Iris pigment epithelial cell (primary cell): ENCODE measurements at regions not wholly inside any gene's neighbourhood (a gene's known extent, or its start where the extent isn't known, plus 50 kb on each side); places are given as distances from the start of the nearest gene placed in this dataset.

Experiments used
- DNase-seq: peaks from one replicate; pipeline ENCODE4 v3.0.0-alpha.2; 2011; ENCODE audit warnings: low read depth

- no peak for DNase-seq
These were observed 392.2 kb downstream of the C6orf118 start for GRCh38 chr6:164917211-164917610.

DNA sequence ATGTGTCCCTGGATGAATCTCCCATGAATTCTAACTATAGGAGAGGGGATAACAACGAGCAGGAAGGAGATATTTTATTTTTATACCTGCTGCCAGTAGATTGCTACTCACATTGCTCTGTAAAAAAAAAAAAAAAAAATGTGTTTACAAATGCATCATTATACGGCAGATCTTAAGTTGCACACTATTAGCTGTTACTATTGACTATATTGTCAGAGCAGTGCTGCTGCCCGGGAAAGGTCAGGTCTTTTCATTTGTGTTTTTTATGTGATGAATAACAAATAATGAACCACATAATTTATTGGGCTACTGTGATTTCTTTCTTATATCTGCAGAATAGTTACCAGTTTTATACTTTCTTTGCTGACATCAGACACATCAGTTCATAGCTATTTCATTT lies 393.3 kb downstream of the C6orf118 start:
- DNase-seq = no peak

- no peak for DNase-seq
These were observed 397.4 kb downstream of the C6orf118 start for GRCh38 chr6:164911873-164912580.

DNA sequence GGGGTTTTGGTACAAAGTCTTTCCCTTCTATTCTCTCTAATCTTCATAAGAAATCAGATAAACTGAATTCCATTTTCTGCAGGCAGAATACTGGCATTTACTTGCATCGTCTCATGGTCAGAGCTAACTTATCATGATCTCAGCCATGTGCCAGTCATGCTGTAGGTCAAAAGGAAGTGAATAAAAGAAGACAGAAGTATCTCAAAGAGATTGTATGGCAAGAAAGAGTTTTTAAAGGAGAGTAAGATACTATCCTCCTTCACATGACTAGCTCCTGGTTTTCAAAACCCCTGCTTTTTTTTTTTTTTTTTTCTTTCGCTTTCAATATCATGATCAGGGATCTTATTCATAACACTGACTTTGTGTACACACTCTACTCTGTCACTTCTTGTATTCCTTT lies 398.3 kb downstream of the C6orf118 start:
- DNase-seq = no peak

- no peak for DNase-seq
These were observed 402.6 kb downstream of the C6orf118 start for GRCh38 chr6:164906766-164907165.

DNA sequence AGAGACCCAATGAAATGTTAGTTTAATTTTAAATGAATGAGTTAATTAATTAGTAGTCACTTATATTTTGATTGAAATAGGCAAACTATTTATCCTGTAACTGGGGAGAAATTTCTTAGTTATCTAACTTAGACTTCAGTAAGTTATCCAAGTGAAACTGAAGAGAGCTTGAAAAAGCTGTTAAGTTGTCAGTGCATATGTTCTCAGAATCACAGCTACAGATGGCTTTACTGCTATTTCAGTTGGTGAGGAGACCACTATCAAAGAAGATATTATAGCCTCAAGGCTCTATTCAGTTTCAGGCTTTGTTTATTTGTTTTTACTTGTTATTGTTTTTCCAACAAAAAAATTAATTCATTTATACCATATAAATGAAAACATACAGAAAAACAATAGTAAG lies 404.1 kb downstream of the C6orf118 start:
- no peak for DNase-seq

DNA sequence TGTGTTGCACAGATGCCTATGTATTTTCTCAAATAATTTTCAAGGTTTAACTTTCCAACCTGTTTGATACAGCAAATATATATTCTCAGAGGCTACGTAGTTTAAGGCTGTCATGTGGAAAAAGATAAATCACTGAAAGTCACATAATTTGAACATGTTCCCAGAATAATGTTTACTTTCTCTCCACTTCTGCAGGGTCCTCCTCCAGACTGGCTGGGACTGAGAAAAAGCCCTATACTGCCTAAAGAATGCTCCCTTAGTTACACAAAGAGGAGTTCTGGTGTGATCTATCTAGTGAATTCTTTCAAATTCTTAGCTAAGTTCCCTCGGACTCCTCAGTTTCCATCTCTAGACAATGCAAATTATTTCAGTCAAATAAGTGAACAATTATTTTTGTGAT lies 411.0 kb downstream of the C6orf118 start:
- no peak for DNase-seq

DNA sequence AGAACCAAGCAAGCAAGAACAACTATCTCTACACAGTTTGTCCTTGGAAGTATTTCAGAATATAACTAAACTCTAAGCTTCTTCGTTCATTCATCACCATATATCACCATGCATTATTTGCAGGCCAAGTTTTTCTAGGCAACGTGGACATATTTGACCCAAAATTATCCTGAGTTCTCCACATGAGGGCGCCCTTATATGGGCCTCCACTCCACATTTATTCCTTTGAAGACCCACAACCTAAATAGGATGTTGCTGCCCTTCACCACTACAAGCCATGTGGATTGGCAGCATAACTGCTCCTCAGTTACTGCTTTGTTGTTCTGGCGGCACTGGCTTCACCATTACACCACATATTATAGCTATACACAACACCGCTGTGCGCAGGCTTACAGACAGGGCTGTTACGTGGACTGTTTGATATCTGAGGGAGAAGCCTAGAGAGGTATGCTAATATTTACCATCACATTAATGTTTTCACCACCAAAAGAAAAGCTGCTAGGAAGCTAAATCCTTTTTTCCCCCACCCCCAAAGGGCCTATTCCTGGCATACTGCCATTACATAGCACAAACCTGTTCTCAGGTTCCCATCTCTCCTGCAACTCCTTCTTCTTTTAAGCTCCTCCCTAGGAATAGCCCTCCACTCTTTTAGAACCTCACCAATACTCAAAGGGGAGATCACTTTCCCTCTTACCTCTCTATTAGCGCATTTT lies 411.7 kb downstream of the C6orf118 start:
- DNase-seq = no peak

GRCh38 chr6:164889980-164890379 lies 419.4 kb downstream of the C6orf118 start:
- no peak for DNase-seq

- DNase-seq = no peak
These were observed 421.7 kb downstream of the C6orf118 start for GRCh38 chr6:164887660-164888059.

GRCh38 chr6:164882236-164882635 lies 427.2 kb downstream of the C6orf118 start:
- no peak for DNase-seq

- DNase-seq = no peak
These were observed 437.6 kb downstream of the C6orf118 start for GRCh38 chr6:164871783-164872182.

DNA sequence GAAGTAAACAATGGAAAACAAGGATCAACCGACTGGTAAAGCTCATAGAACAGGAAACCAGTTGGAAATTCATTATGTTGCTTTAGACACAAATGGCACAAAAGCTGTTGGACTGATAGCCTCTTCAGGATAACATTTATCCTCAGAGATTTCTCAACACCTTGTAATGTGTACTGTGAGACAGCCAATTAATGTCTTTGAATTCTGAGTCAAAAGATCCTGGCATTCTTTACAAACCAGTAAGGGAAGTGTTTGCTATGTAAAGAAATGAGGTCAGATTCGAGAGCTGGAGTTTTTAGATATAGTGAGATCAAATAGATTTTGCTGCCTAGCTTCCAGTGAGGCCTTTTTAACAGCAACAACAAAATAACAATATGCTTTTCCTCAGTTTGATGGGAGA lies 439.2 kb downstream of the C6orf118 start:
- no peak for DNase-seq

DNA sequence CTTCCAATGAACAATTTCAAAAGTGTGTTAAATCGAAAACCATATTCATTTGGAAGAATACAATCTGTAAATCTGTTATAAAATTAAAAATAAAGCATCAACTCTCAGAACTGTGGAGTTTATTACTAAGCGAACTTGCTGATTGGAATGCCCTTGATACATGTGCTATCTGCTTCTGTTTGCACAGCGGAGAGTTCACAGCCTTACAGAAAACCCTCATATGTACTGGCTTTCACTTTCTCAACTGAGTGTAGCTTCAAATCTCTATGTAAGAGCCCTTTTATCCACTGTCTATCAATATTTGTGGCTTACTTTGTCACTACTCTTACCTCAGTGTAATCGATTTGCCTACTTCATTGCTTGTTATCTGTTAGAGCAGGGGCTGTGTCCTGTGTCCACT lies 447.4 kb downstream of the C6orf118 start:
- no peak for DNase-seq

DNA sequence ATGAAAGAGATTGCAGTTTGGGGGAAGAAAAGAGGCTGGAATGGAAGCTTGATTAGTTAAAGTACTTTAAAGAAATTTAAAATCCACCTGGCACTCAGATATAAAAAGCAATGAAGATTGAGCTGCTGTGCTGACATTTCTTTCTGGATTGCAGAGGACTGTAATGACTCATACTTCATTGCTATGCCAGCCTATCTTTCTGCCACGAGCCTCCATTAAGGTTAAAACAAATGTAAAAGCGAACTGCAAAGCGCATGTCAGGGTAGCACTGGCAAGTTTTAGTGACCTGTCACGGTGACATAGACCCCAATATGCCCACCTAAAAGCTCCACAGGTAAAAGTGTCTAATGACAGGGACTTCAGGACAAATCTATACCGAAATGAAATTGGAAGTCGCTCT lies 449.6 kb downstream of the C6orf118 start:
- DNase-seq = no peak

DNA sequence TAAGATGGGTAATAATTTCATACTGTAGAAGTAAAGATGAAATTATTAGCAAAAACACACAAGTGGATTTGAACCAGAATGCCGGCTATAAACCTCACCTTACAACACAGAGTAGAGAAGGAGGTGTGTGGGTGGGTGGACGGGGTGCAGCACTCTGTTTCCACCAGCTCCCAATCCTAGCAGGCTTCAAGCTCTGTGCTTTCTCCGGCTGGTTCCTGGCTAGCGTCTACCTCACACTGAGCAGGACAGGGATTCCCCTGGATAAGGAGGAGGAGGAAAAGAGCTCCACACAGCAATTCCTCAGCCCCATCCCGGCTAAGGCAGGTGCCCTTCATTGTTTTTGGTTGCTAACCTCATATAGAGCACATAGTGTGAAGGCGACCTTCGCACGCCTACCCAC lies 453.3 kb downstream of the C6orf118 start:
- no peak for DNase-seq

- no peak for DNase-seq
These were observed 454.1 kb downstream of the C6orf118 start for GRCh38 chr6:164855281-164855680.

DNA sequence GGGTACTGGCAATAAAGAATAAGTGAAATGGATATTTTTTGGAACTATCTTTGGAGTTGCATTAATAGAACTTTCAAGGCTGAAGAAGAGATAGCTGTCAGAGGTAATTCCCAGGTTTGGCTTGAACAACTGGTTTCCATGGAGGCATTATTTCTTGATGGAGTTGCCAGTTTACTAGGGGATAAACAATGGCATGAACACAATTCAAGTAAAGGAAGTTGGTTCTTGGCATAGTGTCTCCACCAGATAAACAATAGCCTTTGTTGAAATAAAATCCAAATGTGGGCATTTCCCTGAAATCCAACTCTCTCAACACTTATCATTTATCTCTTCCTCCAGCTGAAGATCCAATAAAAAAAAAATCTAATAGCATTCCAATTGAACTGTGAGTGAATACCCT lies 454.9 kb downstream of the C6orf118 start:
- no peak for DNase-seq

GRCh38 chr6:164845773-164846172 lies 463.6 kb downstream of the C6orf118 start:
- DNase-seq = no peak

- DNase-seq = no peak
These were observed 467.3 kb downstream of the C6orf118 start for GRCh38 chr6:164842085-164842484.

GRCh38 chr6:164838068-164838615 lies 471.3 kb downstream of the C6orf118 start:
- DNase-seq = no peak

DNA sequence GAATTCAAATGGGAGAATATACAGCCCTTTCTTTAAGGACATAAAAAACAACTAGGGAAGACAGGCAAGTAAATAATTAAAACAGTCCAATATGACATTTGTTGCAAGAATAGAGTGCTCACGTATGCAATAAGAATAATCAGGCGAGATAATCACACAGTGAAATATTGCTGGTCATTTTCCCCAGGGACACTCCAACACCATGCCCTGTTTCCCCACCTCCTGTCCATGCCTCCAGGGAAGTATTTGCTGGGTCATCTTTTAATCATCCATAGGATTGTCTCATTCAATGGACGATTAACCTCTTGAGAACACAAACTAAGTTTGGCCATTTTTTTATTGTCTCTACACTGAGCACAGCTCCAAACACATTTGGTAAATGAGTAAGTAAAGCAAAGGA lies 472.9 kb downstream of the C6orf118 start:
- DNase-seq = no peak

GRCh38 chr6:164832410-164832809 lies 477.0 kb downstream of the C6orf118 start:
- DNase-seq = no peak

GRCh38 chr6:164827537-164827936 lies 481.9 kb downstream of the C6orf118 start:
- no peak for DNase-seq
